ENCODE measurements at regions not wholly inside any gene's neighbourhood (a gene's known extent, or its start where the extent isn't known, plus 50 kb on each side); places are given as distances from the start of the nearest gene placed in this dataset.

- TF ChIP-seq CTCF (IDR thresholded peaks at IDR 0.05 in 4 of 5, conservative IDR thresholded peaks at IDR 0.05 in 1 of 5) (no peak), POLR2A (IDR thresholded peaks at IDR 0.05) (no peak)
Observed at GRCh38 chr7:156117542-156118247, 305.4 kb upstream of the SHH start.

Measured in gastrocnemius medialis (tissue), 4 donors.